HEK293 (cell line): ENCODE measurements at regions not wholly inside any gene's neighbourhood (a gene's known extent, or its start where the extent isn't known, plus 50 kb on each side); places are given as distances from the start of the nearest gene placed in this dataset.

Experiments used
- CTCF ChIA-PET: fragments of 350-600 bp; formaldehyde crosslinking; extraction: SDS; loops from one replicate; lab custom pipeline; 2021; ENCODE audit warnings: antibody characterized with exemption; lab: Yijun Ruan, JAX
- POLR2A ChIA-PET: fragments of 300-600 bp; formaldehyde crosslinking; extraction: SDS; loops from one replicate; lab custom pipeline; 2020; ENCODE audit warnings: antibody characterized with exemption, inconsistent platforms; lab: Yijun Ruan, JAX
- H3K27ac ChIP-seq: fragments of 200-500 bp; sonication (Bioruptor generic); 2 replicates; pipeline ENCODE4 v1.5.1; 2014; ENCODE audit warnings: low read depth, low read length, control low read depth, inconsistent platforms; ENCODE audit errors: extremely low read depth
- H3K36me3 ChIP-seq, 2 experiments: fragments of 200-500 bp in 1 of 2; sonication (Bioruptor generic) in 1 of 2; 1 replicate in 1 of 2; 2 replicates in 1 of 2; pipeline ENCODE4 v1.5.1; 2014 to 2017; ENCODE audit warnings: inconsistent platforms in 2 of 2, low read length in 2 of 2; ENCODE audit not compliant: control insufficient read depth in 2 of 2, insufficient read depth in 1 of 2
- H3K4me1 ChIP-seq: fragments of 200-500 bp; sonication (Bioruptor generic); 2 replicates; pipeline ENCODE4 v1.5.1; 2014; ENCODE audit warnings: mild to moderate bottlenecking, low read length, inconsistent platforms; ENCODE audit not compliant: control insufficient read depth, insufficient read depth
- H3K4me3 ChIP-seq: 2 replicates; pipeline ENCODE4 v1.5.1; 2011; ENCODE audit warnings: low read depth, mild to moderate bottlenecking, control low read depth, low read length, moderate library complexity
- H3K9me3 ChIP-seq: fragments of 200-500 bp; sonication (Bioruptor generic); 2 replicates; pipeline ENCODE4 v1.5.1; 2014; ENCODE audit warnings: low read depth, low read length, inconsistent platforms; ENCODE audit not compliant: control insufficient read depth, insufficient read depth
- BCL11A ChIP-seq: fragments of 450-650 bp; formaldehyde crosslinking; IDR thresholded peaks from 2 replicates; pipeline ENCODE4 v1.5.1; 2016; ENCODE audit warnings: low read depth, missing biosample characterization, missing genetic modification characterization
- GLI4 ChIP-seq: fragments of 450-650 bp; formaldehyde crosslinking; IDR thresholded peaks from 2 replicates; pipeline ENCODE4 v1.5.1; 2016; ENCODE audit warnings: missing biosample characterization, missing genetic modification characterization
- HOXA7 ChIP-seq: sonication (generic); formaldehyde crosslinking; IDR thresholded peaks from 2 replicates; pipeline ENCODE4 v1.8.1; 2022; ENCODE audit warnings: missing genetic modification reagents, borderline replicate concordance
- SP2 ChIP-seq: fragments of 450-650 bp; formaldehyde crosslinking; IDR thresholded peaks from 2 replicates; pipeline ENCODE4 v1.5.1; 2016; ENCODE audit warnings: missing biosample characterization, missing genetic modification characterization
- ZBTB17 ChIP-seq: fragments of 450-650 bp; formaldehyde crosslinking; IDR thresholded peaks from 2 replicates; pipeline ENCODE4 v1.5.1; 2016; ENCODE audit warnings: missing biosample characterization, missing genetic modification characterization
- ZFHX2 ChIP-seq: fragments of 450-650 bp; formaldehyde crosslinking; conservative IDR thresholded peaks from 2 replicates; pipeline ENCODE4 v1.5.1; 2016; ENCODE audit warnings: missing biosample characterization, missing genetic modification characterization
- ZNF169 ChIP-seq: fragments of 450-650 bp; formaldehyde crosslinking; IDR thresholded peaks from 2 replicates; pipeline ENCODE4 v1.5.1; 2016; ENCODE audit warnings: missing biosample characterization, missing genetic modification characterization
- ZNF221 ChIP-seq: fragments of 450-650 bp; formaldehyde crosslinking; IDR thresholded peaks from 2 replicates; pipeline ENCODE4 v1.5.1; 2017; ENCODE audit warnings: missing biosample characterization, missing genetic modification characterization, borderline replicate concordance
- ZNF324 ChIP-seq: fragments of 450-650 bp; formaldehyde crosslinking; IDR thresholded peaks from 2 replicates; pipeline ENCODE4 v1.5.1; 2016; ENCODE audit warnings: missing biosample characterization, missing genetic modification characterization
- ZNF398 ChIP-seq: fragments of 450-650 bp; formaldehyde crosslinking; IDR thresholded peaks from 2 replicates; pipeline ENCODE4 v1.5.1; 2017; ENCODE audit warnings: missing biosample characterization, missing genetic modification characterization
- ZNF48 ChIP-seq: fragments of 450-650 bp; formaldehyde crosslinking; IDR thresholded peaks from 2 replicates; pipeline ENCODE4 v1.5.1; 2016; ENCODE audit warnings: missing biosample characterization, missing genetic modification characterization
- ZNF529 ChIP-seq: fragments of 450-650 bp; formaldehyde crosslinking; IDR thresholded peaks from 2 replicates; pipeline ENCODE4 v1.5.1; 2017; ENCODE audit warnings: missing genetic modification characterization, missing biosample characterization; ENCODE audit not compliant: insufficient replicate concordance
- ZNF530 ChIP-seq: fragments of 450-650 bp; formaldehyde crosslinking; IDR thresholded peaks from 2 replicates; pipeline ENCODE4 v1.5.1; 2016; ENCODE audit warnings: low read depth, missing biosample characterization, missing genetic modification characterization
- ZNF561 ChIP-seq: fragments of 450-650 bp; IDR thresholded peaks from 2 replicates; pipeline ENCODE4 v1.5.1; 2018; ENCODE audit warnings: missing biosample characterization, missing genetic modification characterization, borderline replicate concordance
- ZNF585B ChIP-seq: fragments of 450-650 bp; formaldehyde crosslinking; IDR thresholded peaks from 2 replicates; pipeline ENCODE4 v1.5.1; 2016; ENCODE audit warnings: missing biosample characterization, missing genetic modification characterization
- ZNF785 ChIP-seq: fragments of 450-650 bp; formaldehyde crosslinking; IDR thresholded peaks from 2 replicates; pipeline ENCODE4 v1.5.1; 2016; ENCODE audit warnings: missing biosample characterization, missing genetic modification characterization
- TF ChIP-seq, protein P1 (sequence below): fragments of 450-650 bp; formaldehyde crosslinking; IDR thresholded peaks from 2 replicates; pipeline ENCODE4 v1.5.1; 2016; ENCODE audit warnings: missing biosample characterization, missing genetic modification characterization
- TF ChIP-seq, protein P2 (sequence below): fragments of 450-650 bp; formaldehyde crosslinking; IDR thresholded peaks from 2 replicates; pipeline ENCODE4 v1.5.1; 2017; ENCODE audit warnings: missing biosample characterization, missing genetic modification characterization
- TF ChIP-seq, protein P3 (sequence below): fragments of 450-650 bp; formaldehyde crosslinking; IDR thresholded peaks from 2 replicates; pipeline ENCODE4 v1.5.1; 2016; ENCODE audit warnings: missing biosample characterization, missing genetic modification characterization

DNA sequence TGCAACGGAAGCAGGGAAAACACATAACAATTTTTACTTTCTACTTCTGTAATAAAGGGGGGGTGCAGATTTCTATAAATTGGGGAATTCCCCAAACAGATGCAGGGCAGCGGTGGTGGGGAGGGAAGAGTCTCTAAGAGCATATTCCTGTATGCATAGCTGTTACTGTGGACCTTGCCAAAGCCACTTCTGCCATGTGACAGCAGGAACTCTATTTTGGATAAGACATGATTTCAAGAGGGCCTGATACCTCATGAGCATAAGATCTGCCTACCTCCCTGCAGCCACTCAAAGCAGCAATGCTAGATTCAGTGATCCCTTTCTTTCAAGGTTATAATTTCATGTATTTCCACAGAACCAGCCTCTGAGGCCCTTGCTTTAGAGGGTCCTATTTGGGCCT lies 86.2 kb upstream of the CNKSR3 start:
- TF ChIP-seq ZNF48 (tag by site-specific recombination) = no peak
- no peak for TF ChIP-seq ZNF785 (tag by site-specific recombination)
- POLR2A ChIA-PET = no interaction called here
- Histone ChIP-seq H3K36me3 (no peaks in the 10 kb centered on the region), H3K4me1 (0 out of 2 replicates have a peak, but pooled peaks cover 3% of the 10 kb centered on the region), H3K4me3 (no peak overlapping the region), H3K27ac (no peak overlapping the region), H3K9me3 (no peaks in the 10 kb centered on the region)
- CTCF ChIA-PET = interaction anchor here (0.8 kb wide), 1 partner anchor 442 kb away, joined by 3 read pairs; no protein-coding TSS in a partner anchor

DNA sequence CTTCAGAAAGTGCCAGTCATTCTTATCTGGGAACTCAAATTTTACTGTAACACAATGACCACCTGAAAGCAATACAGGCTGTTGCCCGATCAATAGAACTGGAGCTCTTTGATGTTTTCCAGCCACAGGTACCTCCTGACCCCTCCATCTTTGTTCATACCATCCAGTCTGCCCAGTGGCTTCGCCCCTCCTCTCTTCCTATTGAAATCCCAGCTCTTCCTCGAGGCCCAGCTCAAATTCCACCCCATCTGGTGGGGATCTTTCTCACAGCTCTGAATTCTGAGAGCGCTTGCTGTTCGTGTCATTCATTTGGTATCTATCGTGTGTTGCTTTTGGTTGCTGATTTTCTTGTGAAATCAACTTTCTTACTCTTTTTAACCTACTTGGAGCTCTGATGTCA lies 87.9 kb upstream of the CNKSR3 start:
- TF ChIP-seq ZNF324 (no peak), SP2 (tag by site-specific recombination) (no peak), ZFHX2 (tag by site-specific recombination) (no peak), ZNF585B (tag by site-specific recombination) (no peak), ZBTB17 (tag by site-specific recombination) (no peak), GLI4 (no peak), ZNF221 (tag by site-specific recombination) (no peak), ZNF561 (no peak), BCL11A (tag by site-specific recombination) (no peak), ZNF529 (no peak), ZNF169 (tag by site-specific recombination) (no peak), ZNF530 (no peak), ZNF398 (tag by site-specific recombination) (no peak), HOXA7 (CRISPR knock-in tag) (no peak)
- TF ChIP-seq, protein P1, sequence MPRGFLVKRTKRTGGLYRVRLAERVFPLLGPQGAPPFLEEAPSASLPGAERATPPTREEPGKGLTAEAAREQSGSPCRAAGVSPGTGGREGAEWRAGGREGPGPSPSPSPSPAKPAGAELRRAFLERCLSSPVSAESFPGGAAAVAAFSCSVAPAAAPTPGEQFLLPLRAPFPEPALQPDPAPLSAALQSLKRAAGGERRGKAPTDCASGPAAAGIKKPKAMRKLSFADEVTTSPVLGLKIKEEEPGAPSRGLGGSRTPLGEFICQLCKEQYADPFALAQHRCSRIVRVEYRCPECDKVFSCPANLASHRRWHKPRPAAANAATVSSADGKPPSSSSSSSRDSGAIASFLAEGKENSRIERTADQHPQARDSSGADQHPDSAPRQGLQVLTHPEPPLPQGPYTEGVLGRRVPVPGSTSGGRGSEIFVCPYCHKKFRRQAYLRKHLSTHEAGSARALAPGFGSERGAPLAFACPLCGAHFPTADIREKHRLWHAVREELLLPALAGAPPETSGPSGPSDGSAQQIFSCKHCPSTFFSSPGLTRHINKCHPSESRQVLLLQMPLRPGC (tag by site-specific recombination) = no peak
- TF ChIP-seq, protein P2, sequence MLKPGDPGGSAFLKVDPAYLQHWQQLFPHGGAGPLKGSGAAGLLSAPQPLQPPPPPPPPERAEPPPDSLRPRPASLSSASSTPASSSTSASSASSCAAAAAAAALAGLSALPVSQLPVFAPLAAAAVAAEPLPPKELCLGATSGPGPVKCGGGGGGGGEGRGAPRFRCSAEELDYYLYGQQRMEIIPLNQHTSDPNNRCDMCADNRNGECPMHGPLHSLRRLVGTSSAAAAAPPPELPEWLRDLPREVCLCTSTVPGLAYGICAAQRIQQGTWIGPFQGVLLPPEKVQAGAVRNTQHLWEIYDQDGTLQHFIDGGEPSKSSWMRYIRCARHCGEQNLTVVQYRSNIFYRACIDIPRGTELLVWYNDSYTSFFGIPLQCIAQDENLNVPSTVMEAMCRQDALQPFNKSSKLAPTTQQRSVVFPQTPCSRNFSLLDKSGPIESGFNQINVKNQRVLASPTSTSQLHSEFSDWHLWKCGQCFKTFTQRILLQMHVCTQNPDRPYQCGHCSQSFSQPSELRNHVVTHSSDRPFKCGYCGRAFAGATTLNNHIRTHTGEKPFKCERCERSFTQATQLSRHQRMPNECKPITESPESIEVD (tag by site-specific recombination) = no peak
- TF ChIP-seq, protein P3, sequence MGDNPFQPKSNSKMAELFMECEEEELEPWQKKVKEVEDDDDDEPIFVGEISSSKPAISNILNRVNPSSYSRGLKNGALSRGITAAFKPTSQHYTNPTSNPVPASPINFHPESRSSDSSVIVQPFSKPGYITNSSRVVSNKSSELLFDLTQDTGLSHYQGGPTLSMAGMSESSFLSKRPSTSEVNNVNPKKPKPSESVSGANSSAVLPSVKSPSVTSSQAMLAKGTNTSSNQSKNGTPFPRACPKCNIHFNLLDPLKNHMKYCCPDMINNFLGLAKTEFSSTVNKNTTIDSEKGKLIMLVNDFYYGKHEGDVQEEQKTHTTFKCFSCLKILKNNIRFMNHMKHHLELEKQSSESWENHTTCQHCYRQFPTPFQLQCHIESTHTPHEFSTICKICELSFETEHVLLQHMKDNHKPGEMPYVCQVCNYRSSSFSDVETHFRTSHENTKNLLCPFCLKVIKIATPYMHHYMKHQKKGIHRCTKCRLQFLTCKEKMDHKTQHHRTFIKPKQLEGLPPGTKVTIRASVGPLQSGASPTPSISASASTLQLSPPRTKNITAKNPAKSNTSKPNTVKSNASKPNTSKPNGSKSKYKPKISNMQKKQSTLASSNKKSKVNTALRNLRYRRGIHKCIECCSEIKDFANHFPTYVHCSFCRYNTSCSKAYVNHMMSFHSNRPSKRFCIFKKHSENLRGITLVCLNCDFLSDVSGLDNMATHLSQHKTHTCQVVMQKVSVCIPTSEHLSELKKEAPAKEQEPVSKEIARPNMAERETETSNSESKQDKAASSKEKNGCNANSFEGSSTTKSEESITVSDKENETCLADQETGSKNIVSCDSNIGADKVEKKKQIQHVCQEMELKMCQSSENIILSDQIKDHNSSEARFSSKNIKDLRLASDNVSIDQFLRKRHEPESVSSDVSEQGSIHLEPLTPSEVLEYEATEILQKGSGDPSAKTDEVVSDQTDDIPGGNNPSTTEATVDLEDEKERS (tag by site-specific recombination) = no peak
- CTCF ChIA-PET = interaction anchor here (0.9 kb wide), 1 partner anchor 77 kb away, joined by 3 read pairs; no protein-coding TSS in a partner anchor

More for the DNA sequence above, 87.9 kb upstream of the CNKSR3 start:
- Histone ChIP-seq H3K9me3 (no peaks in the 10 kb centered on the region), H3K4me1 (no peaks in the 10 kb centered on the region), H3K4me3 (no peak overlapping the region), H3K27ac (no peak overlapping the region), H3K36me3 (no peaks in the 10 kb centered on the region)
- POLR2A ChIA-PET = no interaction called here
